WTC11 (cell line): ENCODE measurements at regions not wholly inside any gene's neighbourhood (a gene's known extent, or its start where the extent isn't known, plus 50 kb on each side); places are given as distances from the start of the nearest gene placed in this dataset.

Experiments
- ATAC-seq: fragments of 200-7000 bp; cut with Tn5 transposase; 2 replicates; pipeline ENCODE4 v1.10.0; 2021; ENCODE audit warnings: mild to moderate bottlenecking, moderate library complexity
- CTCF ChIA-PET: fragments of 300-600 bp; sonication (Branson Sonifier 250); formaldehyde crosslinking; loops from one replicate; lab custom pipeline; 2021; ENCODE audit warnings: antibody characterized with exemption; lab: Charles Lee
- POLR2A ChIA-PET: fragments of 350-600 bp; sonication (Branson Sonifier 250); formaldehyde crosslinking; loops from one replicate; lab custom pipeline; 2021; ENCODE audit warnings: antibody characterized with exemption; lab: Charles Lee
- DNase-seq: peaks from one replicate; pipeline ENCODE4 v3.0.0; 2021; ENCODE audit warnings: low spot score
- H3K27ac Mint-ChIP-seq: 2 replicates; pipeline ENCODE4 v1.8.0; 2021; ENCODE audit warnings: mixed read lengths
- H3K27me3 Mint-ChIP-seq: 2 replicates; pipeline ENCODE4 v1.8.0; 2021; ENCODE audit warnings: low read depth, mild to moderate bottlenecking, moderate library complexity, mixed read lengths
- H3K36me3 Mint-ChIP-seq: 2 replicates; pipeline ENCODE4 v1.8.0; 2021; ENCODE audit warnings: mixed read lengths
- H3K4me1 Mint-ChIP-seq: 2 replicates; pipeline ENCODE4 v1.8.0; 2022; ENCODE audit warnings: mixed read lengths
- H3K4me3 Mint-ChIP-seq: 2 replicates; pipeline ENCODE4 v1.8.0; 2021; ENCODE audit warnings: mild to moderate bottlenecking, moderate library complexity, mixed read lengths
- H3K9me3 Mint-ChIP-seq: 2 replicates; pipeline ENCODE4 v1.8.0; 2021; ENCODE audit warnings: mixed read lengths
- AR ChIP-seq: fragments of 250-450 bp; sonication (Bioruptor Pico); IDR thresholded peaks from 2 replicates; pipeline ENCODE4 v1.9.0; 2021; ENCODE audit warnings: mild to moderate bottlenecking
- EMX1 ChIP-seq: fragments of 250-450 bp; sonication (Bioruptor Pico); IDR thresholded peaks from 2 replicates; pipeline ENCODE4 v1.8.0; 2021; ENCODE audit warnings: mild to moderate bottlenecking
- ERG ChIP-seq: fragments of 250-450 bp; sonication (Bioruptor Pico); IDR thresholded peaks from 2 replicates; pipeline ENCODE4 v1.8.0; 2021; ENCODE audit warnings: mild to moderate bottlenecking
- FOXJ3 ChIP-seq: sonication (generic); formaldehyde crosslinking; IDR thresholded peaks from 2 replicates; pipeline ENCODE4 v1.9.0; 2021; ENCODE audit warnings: missing genetic modification reagents, mild to moderate bottlenecking, borderline replicate concordance
- HMGXB4 ChIP-seq: sonication (generic); formaldehyde crosslinking; IDR thresholded peaks from 2 replicates; pipeline ENCODE4 v1.8.1; 2023; ENCODE audit warnings: mild to moderate bottlenecking, moderate library complexity, missing genetic modification reagents
- IRF2 ChIP-seq: sonication (generic); formaldehyde crosslinking; IDR thresholded peaks from 2 replicates; pipeline ENCODE4 v1.8.0; 2022; ENCODE audit warnings: low read depth, missing genetic modification reagents, borderline replicate concordance
- NFATC4 ChIP-seq: fragments of 250-450 bp; sonication (Bioruptor Pico); IDR thresholded peaks from 2 replicates; pipeline ENCODE4 v1.9.0; 2021; ENCODE audit warnings: mild to moderate bottlenecking
- PREB ChIP-seq: sonication (generic); formaldehyde crosslinking; IDR thresholded peaks from 2 replicates; pipeline ENCODE4 v1.8.1; 2022; ENCODE audit warnings: mild to moderate bottlenecking, missing genetic modification reagents, moderate library complexity, borderline replicate concordance
- PRRX2 ChIP-seq: fragments of 250-450 bp; sonication (Bioruptor Pico); IDR thresholded peaks from 2 replicates; pipeline ENCODE4 v1.8.0; 2021; ENCODE audit warnings: mild to moderate bottlenecking
- SMAD3 ChIP-seq: sonication (generic); formaldehyde crosslinking; IDR thresholded peaks from 2 replicates; pipeline ENCODE4 v1.8.0; 2022; ENCODE audit warnings: missing genetic modification reagents, mild to moderate bottlenecking, borderline replicate concordance
- SMAD4 ChIP-seq: sonication (generic); formaldehyde crosslinking; IDR thresholded peaks from 2 replicates; pipeline ENCODE4 v1.8.0; 2022; ENCODE audit warnings: mild to moderate bottlenecking, missing genetic modification reagents
- SOX15 ChIP-seq: fragments of 250-450 bp; sonication (Bioruptor Pico); IDR thresholded peaks from 2 replicates; pipeline ENCODE4 v1.9.0; 2021; ENCODE audit warnings: mild to moderate bottlenecking
- SP1 ChIP-seq: sonication (generic); formaldehyde crosslinking; conservative IDR thresholded peaks from 2 replicates; pipeline ENCODE4 v1.8.1; 2022; ENCODE audit warnings: missing genetic modification reagents
- TCF7 ChIP-seq: sonication (generic); formaldehyde crosslinking; IDR thresholded peaks from 2 replicates; pipeline ENCODE4 v1.8.0; 2022; ENCODE audit warnings: mild to moderate bottlenecking, low read depth, missing genetic modification reagents, moderate library complexity
- ZNF138 ChIP-seq: sonication (generic); formaldehyde crosslinking; conservative IDR thresholded peaks from 2 replicates; pipeline ENCODE4 v1.8.1; 2022; ENCODE audit warnings: mild to moderate bottlenecking, moderate library complexity, missing genetic modification reagents
- ZNF232 ChIP-seq: sonication (generic); formaldehyde crosslinking; IDR thresholded peaks from 2 replicates; pipeline ENCODE4 v1.8.0; 2022; ENCODE audit warnings: mild to moderate bottlenecking, missing genetic modification reagents
- ZNF671 ChIP-seq: fragments of 250-450 bp; sonication (Bioruptor Pico); IDR thresholded peaks from 2 replicates; pipeline ENCODE4 v1.8.0; 2021; ENCODE audit warnings: mild to moderate bottlenecking
- TF ChIP-seq, protein P1 (sequence below): sonication (generic); formaldehyde crosslinking; IDR thresholded peaks from 2 replicates; pipeline ENCODE4 v1.8.0; 2022; ENCODE audit warnings: mild to moderate bottlenecking, missing genetic modification reagents

GRCh38 chr2:172249334-172249733 lies 146.6 kb upstream of the DLX2 start (continued):
- TF ChIP-seq, protein P1, sequence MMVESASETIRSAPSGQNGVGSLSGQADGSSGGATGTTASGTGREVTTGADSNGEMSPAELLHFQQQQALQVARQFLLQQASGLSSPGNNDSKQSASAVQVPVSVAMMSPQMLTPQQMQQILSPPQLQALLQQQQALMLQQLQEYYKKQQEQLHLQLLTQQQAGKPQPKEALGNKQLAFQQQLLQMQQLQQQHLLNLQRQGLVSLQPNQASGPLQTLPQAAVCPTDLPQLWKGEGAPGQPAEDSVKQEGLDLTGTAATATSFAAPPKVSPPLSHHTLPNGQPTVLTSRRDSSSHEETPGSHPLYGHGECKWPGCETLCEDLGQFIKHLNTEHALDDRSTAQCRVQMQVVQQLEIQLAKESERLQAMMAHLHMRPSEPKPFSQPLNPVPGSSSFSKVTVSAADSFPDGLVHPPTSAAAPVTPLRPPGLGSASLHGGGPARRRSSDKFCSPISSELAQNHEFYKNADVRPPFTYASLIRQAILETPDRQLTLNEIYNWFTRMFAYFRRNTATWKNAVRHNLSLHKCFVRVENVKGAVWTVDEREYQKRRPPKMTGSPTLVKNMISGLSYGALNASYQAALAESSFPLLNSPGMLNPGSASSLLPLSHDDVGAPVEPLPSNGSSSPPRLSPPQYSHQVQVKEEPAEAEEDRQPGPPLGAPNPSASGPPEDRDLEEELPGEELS (CRISPR knock-in tag), result no peak

- Mint-ChIP-seq H3K27me3 (no peaks in the 10 kb centered on the region), H3K36me3 (no peaks in the 10 kb centered on the region), H3K27ac (no peak overlapping the region)
- TF ChIP-seq PRRX2 (CRISPR knock-in tag), result no peak
- TF ChIP-seq EMX1 (CRISPR knock-in tag), result no peak
- no peak for TF ChIP-seq SOX15 (CRISPR knock-in tag)
- no peak for TF ChIP-seq ZNF232 (CRISPR knock-in tag)
- no peak for TF ChIP-seq HMGXB4
- TF ChIP-seq SMAD4 (CRISPR knock-in tag), result no peak
- no peak for TF ChIP-seq AR (CRISPR knock-in tag)
- no peak for TF ChIP-seq NFATC4 (CRISPR knock-in tag)
- no peak for TF ChIP-seq ZNF671
- no peak for TF ChIP-seq ERG (CRISPR knock-in tag)
- TF ChIP-seq SP1 (CRISPR knock-in tag), result no peak
- TF ChIP-seq TCF7 (CRISPR knock-in tag), result no peak
- TF ChIP-seq, all 79 proteins: peak for 0
- H3K4me1 Mint-ChIP-seq, result peaks cover 64% of the 10 kb centered on the region
- CTCF ChIA-PET, result no interaction called here
- no peak for DNase-seq
- H3K4me3 Mint-ChIP-seq, result no peak overlapping the region
- no peaks in the 10 kb centered on the region for H3K9me3 Mint-ChIP-seq
- ATAC-seq, result no peak
- POLR2A ChIA-PET, result no interaction called here
Measured at GRCh38 chr2:172249986-172250385, 147.3 kb upstream of the DLX2 start.

- Mint-ChIP-seq H3K27ac (no peak overlapping the region), H3K36me3 (no peaks in the 10 kb centered on the region), H3K9me3 (no peaks in the 10 kb centered on the region), H3K4me3 (no peak overlapping the region), H3K27me3 (no peaks in the 10 kb centered on the region), H3K4me1 (peaks cover 53% of the 10 kb centered on the region)
- POLR2A ChIA-PET, result interaction anchor here (0.8 kb wide), 1 partner anchor 58 kb away, joined by 3 read pairs; no protein-coding TSS in a partner anchor
- CTCF ChIA-PET, result interaction anchor here (0.8 to 1.1 kb wide), 3 partner anchors 18 to 211 kb away, joined by 3 read pairs; no protein-coding TSS in a partner anchor
- DNase-seq (no peak), ATAC-seq (no peak)
- no peak for TF ChIP-seq ZNF138 (CRISPR knock-in tag)
- TF ChIP-seq ERG (CRISPR knock-in tag), result no peak
- no peak for TF ChIP-seq FOXJ3 (CRISPR knock-in tag)
- TF ChIP-seq IRF2 (CRISPR knock-in tag), result no peak
- TF ChIP-seq PREB (CRISPR knock-in tag), result no peak
- TF ChIP-seq HMGXB4, result no peak
- TF ChIP-seq ZNF671, result no peak
- no peak for TF ChIP-seq PRRX2 (CRISPR knock-in tag)
- no peak for TF ChIP-seq SMAD3
Measured at GRCh38 chr2:172251231-172251630, 148.5 kb upstream of the DLX2 start.
